NB4 (cell line): ENCODE measurements at regions not wholly inside any gene's neighbourhood (a gene's known extent, or its start where the extent isn't known, plus 50 kb on each side); places are given as distances from the start of the nearest gene placed in this dataset.

Source experiments
- MYC ChIP-seq: IDR thresholded peaks from 2 replicates; pipeline ENCODE4 v1.6.1; 2011; ENCODE audit warnings: low read depth, low read length
- POLR2A ChIP-seq: IDR thresholded peaks from 2 replicates; pipeline ENCODE4 v1.6.1; 2011; ENCODE audit warnings: mild to moderate bottlenecking; ENCODE audit not compliant: insufficient read length; ENCODE audit errors: extremely low read depth
- TF ChIP-seq, protein P1 (sequence below): IDR thresholded peaks from one replicate; pipeline ENCODE4 v1.5.1; 2012; ENCODE audit warnings: low read depth, low read length
- TF ChIP-seq, protein P2 (sequence below): IDR thresholded peaks from 2 replicates; pipeline ENCODE4 v1.6.1; 2011; ENCODE audit warnings: low read depth, low read length

DNA sequence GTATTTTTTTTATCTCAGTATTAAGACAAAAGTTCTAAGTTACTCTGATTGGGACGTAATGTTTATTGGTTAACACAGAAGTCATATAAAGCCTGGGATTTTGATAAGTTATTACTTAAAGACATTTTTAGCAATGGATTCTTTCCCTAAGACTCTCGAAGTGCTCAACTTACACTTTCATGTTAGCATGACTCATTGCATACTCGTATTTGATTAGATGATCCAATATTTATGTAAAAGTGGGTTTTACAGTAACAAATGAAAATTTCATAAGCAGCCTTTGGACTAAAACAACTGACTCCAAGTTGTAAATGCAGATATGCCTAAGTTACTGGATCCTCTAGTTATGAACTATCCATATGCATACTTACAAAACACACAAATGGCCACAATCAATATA lies 567.7 kb upstream of the NUDT12 start:
- TF ChIP-seq, protein P1, sequence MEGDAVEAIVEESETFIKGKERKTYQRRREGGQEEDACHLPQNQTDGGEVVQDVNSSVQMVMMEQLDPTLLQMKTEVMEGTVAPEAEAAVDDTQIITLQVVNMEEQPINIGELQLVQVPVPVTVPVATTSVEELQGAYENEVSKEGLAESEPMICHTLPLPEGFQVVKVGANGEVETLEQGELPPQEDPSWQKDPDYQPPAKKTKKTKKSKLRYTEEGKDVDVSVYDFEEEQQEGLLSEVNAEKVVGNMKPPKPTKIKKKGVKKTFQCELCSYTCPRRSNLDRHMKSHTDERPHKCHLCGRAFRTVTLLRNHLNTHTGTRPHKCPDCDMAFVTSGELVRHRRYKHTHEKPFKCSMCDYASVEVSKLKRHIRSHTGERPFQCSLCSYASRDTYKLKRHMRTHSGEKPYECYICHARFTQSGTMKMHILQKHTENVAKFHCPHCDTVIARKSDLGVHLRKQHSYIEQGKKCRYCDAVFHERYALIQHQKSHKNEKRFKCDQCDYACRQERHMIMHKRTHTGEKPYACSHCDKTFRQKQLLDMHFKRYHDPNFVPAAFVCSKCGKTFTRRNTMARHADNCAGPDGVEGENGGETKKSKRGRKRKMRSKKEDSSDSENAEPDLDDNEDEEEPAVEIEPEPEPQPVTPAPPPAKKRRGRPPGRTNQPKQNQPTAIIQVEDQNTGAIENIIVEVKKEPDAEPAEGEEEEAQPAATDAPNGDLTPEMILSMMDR: no peak
- TF ChIP-seq POLR2A: no peak
- TF ChIP-seq, protein P2, sequence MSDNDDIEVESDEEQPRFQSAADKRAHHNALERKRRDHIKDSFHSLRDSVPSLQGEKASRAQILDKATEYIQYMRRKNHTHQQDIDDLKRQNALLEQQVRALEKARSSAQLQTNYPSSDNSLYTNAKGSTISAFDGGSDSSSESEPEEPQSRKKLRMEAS: no peak
- TF ChIP-seq MYC: no peak
